Mesenchymal stem cell (in vitro differentiated cells and primary cell): ENCODE measurements at regions not wholly inside any gene's neighbourhood (a gene's known extent, or its start where the extent isn't known, plus 50 kb on each side); places are given as distances from the start of the nearest gene placed in this dataset.

ENCODE experiments used
- DNase-seq: peaks from one replicate; pipeline ENCODE4 v3.0.0-alpha.2; 2013
- H2AFZ ChIP-seq: one replicate; pipeline ENCODE4 v1.6.1; 2013; ENCODE audit warnings: low read depth, mild to moderate bottlenecking, control low read depth, inconsistent platforms, low read length, moderate library complexity
- H2AK5ac ChIP-seq: 2 replicates; pipeline ENCODE4 v1.6.1; 2013; ENCODE audit warnings: low read length, moderate library complexity, mild to moderate bottlenecking, inconsistent platforms; ENCODE audit not compliant: severe bottlenecking
- H2BK120ac ChIP-seq: one replicate; pipeline ENCODE4 v1.6.1; 2013; ENCODE audit warnings: low read depth, mild to moderate bottlenecking, inconsistent platforms, low read length, moderate library complexity
- H2BK12ac ChIP-seq, 2 experiments: one replicate each; pipeline ENCODE4 v1.6.1; 2013; ENCODE audit warnings: inconsistent platforms in 2 of 2, low read length in 2 of 2, mild to moderate bottlenecking in 2 of 2, moderate library complexity in 2 of 2, control low read depth in 1 of 2
- H2BK15ac ChIP-seq: one replicate; pipeline ENCODE4 v1.6.1; 2013; ENCODE audit warnings: mild to moderate bottlenecking, low read depth, inconsistent platforms; ENCODE audit not compliant: poor library complexity, severe bottlenecking
- H2BK5ac ChIP-seq: 2 replicates; pipeline ENCODE4 v1.6.1; 2013; ENCODE audit warnings: low read depth, mild to moderate bottlenecking, low read length, control low read depth, inconsistent platforms; ENCODE audit not compliant: poor library complexity, severe bottlenecking
- H3K14ac ChIP-seq, 2 experiments: one replicate each; pipeline ENCODE4 v1.6.1; 2013; ENCODE audit warnings: inconsistent platforms in 2 of 2, low read length in 2 of 2, control low read depth in 1 of 2, mild to moderate bottlenecking in 1 of 2, moderate library complexity in 1 of 2
- H3K18ac ChIP-seq, 2 experiments: one replicate each; pipeline ENCODE4 v1.6.1; 2013; ENCODE audit warnings: inconsistent platforms in 2 of 2, low read length in 2 of 2, control low read depth in 1 of 2, low read depth in 1 of 2, mild to moderate bottlenecking in 1 of 2
- H3K23ac ChIP-seq, 2 experiments: one replicate each; pipeline ENCODE4 v1.6.1; 2013; ENCODE audit warnings: inconsistent platforms in 2 of 2, low read length in 2 of 2, mild to moderate bottlenecking in 2 of 2, moderate library complexity in 2 of 2, control low read depth in 1 of 2
- H3K27ac ChIP-seq: 2 replicates; pipeline ENCODE4 v1.5.1; 2013; ENCODE audit warnings: mild to moderate bottlenecking, moderate library complexity, low read length, control low read depth, inconsistent platforms; ENCODE audit not compliant: poor library complexity, severe bottlenecking
- H3K27me3 ChIP-seq, 2 experiments: 2 replicates each; pipeline versions ENCODE4 v1.6.1 to v1.7.0; 2013; ENCODE audit warnings: low read length in 2 of 2, mild to moderate bottlenecking in 2 of 2, moderate library complexity in 2 of 2, control low read depth in 1 of 2, inconsistent platforms in 1 of 2; ENCODE audit not compliant: control insufficient read depth in 1 of 2, insufficient read depth in 1 of 2
- H3K36me3 ChIP-seq, 2 experiments: 2 replicates each; pipeline versions ENCODE4 v1.6.1 to v1.7.0; 2013; ENCODE audit warnings: low read length in 2 of 2, control low read depth in 1 of 2, inconsistent platforms in 1 of 2, low read depth in 1 of 2, mild to moderate bottlenecking in 1 of 2; ENCODE audit not compliant: insufficient read depth in 2 of 2, control insufficient read depth in 1 of 2
- H3K4ac ChIP-seq, 2 experiments: one replicate each; pipeline ENCODE4 v1.6.1; 2013; ENCODE audit warnings: inconsistent platforms in 2 of 2, low read length in 2 of 2, mild to moderate bottlenecking in 2 of 2, moderate library complexity in 2 of 2, control low read depth in 1 of 2, low read depth in 1 of 2
- H3K4me1 ChIP-seq: 2 replicates; pipeline ENCODE4 v1.6.1; 2013; ENCODE audit warnings: low read depth, low read length, control low read depth; ENCODE audit not compliant: control insufficient read depth, insufficient read depth
- H3K4me2 ChIP-seq: 2 replicates; pipeline ENCODE4 v1.6.1; 2013; ENCODE audit warnings: low read length, mild to moderate bottlenecking, inconsistent platforms; ENCODE audit not compliant: poor library complexity, severe bottlenecking
- H3K4me3 ChIP-seq, 2 experiments: 2 replicates each; pipeline versions ENCODE4 v1.5.1 to v1.7.0; 2013; ENCODE audit warnings: low read length in 2 of 2, mild to moderate bottlenecking in 2 of 2, control low read depth in 1 of 2, low read depth in 1 of 2; ENCODE audit not compliant: insufficient read depth in 1 of 2
- H3K79me1 ChIP-seq: replicated peaks from 2 replicates; pipeline ENCODE4 v1.6.1; 2013; ENCODE audit warnings: mild to moderate bottlenecking, control low read depth, low read length, inconsistent platforms; ENCODE audit not compliant: poor library complexity, severe bottlenecking
- H3K9ac ChIP-seq: 2 replicates; pipeline ENCODE4 v1.7.0; 2013; ENCODE audit warnings: mild to moderate bottlenecking, low read length, moderate library complexity
- H3K9me3 ChIP-seq: 2 replicates; pipeline ENCODE4 v1.7.0; 2013; ENCODE audit warnings: mild to moderate bottlenecking, low read length; ENCODE audit not compliant: control insufficient read depth
- H4K8ac ChIP-seq: one replicate; pipeline ENCODE4 v1.6.1; 2013; ENCODE audit warnings: inconsistent platforms, mild to moderate bottlenecking, low read length, moderate library complexity
- H4K91ac ChIP-seq: one replicate; pipeline ENCODE4 v1.6.1; 2013; ENCODE audit warnings: mild to moderate bottlenecking, low read length, inconsistent platforms
- WGBS: methylation state at CpG from one replicate; pipeline ENCODE4 v1.1.7; 2013; ENCODE audit warnings: mixed read lengths; 5-methylcytosine and 5-hydroxymethylcytosine counted together

GRCh38 chr22:47902646-47903180, 1140.3 kb downstream of the TBC1D22A start:
- no peak overlapping the region for H2AFZ ChIP-seq
- no peaks in the 10 kb centered on the region for H3K36me3 ChIP-seq
- no peak overlapping the region for H2BK15ac ChIP-seq
- no peak overlapping the region for H2BK120ac ChIP-seq
- no peak overlapping the region for H2BK5ac ChIP-seq
- H2AK5ac ChIP-seq = no peak overlapping the region
- H3K14ac ChIP-seq = no peak overlapping the region
- no peaks in the 10 kb centered on the region for H3K27me3 ChIP-seq
- H3K9ac ChIP-seq = no peak overlapping the region
- H3K4me2 ChIP-seq = no peak overlapping the region
- no peak overlapping the region for H4K91ac ChIP-seq
- H3K4me3 ChIP-seq = no peak overlapping the region
- DNase-seq = no peak
- no peak overlapping the region for H2BK12ac ChIP-seq
- no peak overlapping the region for H3K4ac ChIP-seq
- 82% methylated on average over 9 of the region's 9 CpGs for WGBS
- no peak overlapping the region for H3K23ac ChIP-seq
- no peaks in the 10 kb centered on the region for H3K79me1 ChIP-seq
- no peak overlapping the region for H4K8ac ChIP-seq
- H3K18ac ChIP-seq = no peak overlapping the region
- H3K4me1 ChIP-seq = no peaks in the 10 kb centered on the region
- no peak overlapping the region for H3K27ac ChIP-seq
- H3K9me3 ChIP-seq = peaks cover 13% of the 10 kb centered on the region

DNA sequence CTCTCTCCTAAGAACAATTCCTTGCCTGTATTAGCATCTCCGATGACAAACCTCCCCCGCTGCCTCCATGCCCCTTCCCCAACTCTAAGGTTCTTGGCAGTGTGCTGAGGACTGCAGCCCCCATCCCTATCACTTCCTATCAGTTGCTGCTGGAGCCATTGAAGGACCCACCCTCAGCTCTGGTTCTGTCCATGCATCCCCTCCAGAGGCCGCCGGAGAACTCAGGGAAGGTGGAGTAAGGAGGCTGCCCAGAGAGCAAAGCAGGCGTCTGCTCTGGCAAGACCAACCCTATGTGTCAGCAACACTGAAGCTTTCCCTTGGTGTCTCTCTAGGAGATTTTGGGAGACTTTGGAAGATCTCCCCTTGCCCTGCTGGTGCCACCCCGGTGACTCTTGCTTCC, 1139.5 kb downstream of the TBC1D22A start:
- no peaks in the 10 kb centered on the region for H3K79me1 ChIP-seq
- H4K8ac ChIP-seq = no peak overlapping the region
- no peak overlapping the region for H2BK15ac ChIP-seq
- H4K91ac ChIP-seq = no peak overlapping the region
- H3K9me3 ChIP-seq = peaks cover 13% of the 10 kb centered on the region
- no peak for DNase-seq
- H3K9ac ChIP-seq = no peak overlapping the region
- no peak overlapping the region for H3K14ac ChIP-seq
- no peak overlapping the region for H3K4me2 ChIP-seq
- H3K27me3 ChIP-seq = no peaks in the 10 kb centered on the region
- no peak overlapping the region for H2BK5ac ChIP-seq
- H3K4ac ChIP-seq = no peak overlapping the region
- H3K18ac ChIP-seq = no peak overlapping the region
- no peak overlapping the region for H3K27ac ChIP-seq
- H2AFZ ChIP-seq = no peak overlapping the region
- H2BK12ac ChIP-seq = no peak overlapping the region
- 94% methylated on average over 5 of the region's 6 CpGs for WGBS
- no peak overlapping the region for H3K23ac ChIP-seq
- no peak overlapping the region for H3K4me3 ChIP-seq
- no peaks in the 10 kb centered on the region for H3K4me1 ChIP-seq
- H2AK5ac ChIP-seq = no peak overlapping the region
- no peak overlapping the region for H2BK120ac ChIP-seq
- no peaks in the 10 kb centered on the region for H3K36me3 ChIP-seq

GRCh38 chr22:47899894-47900293, 1137.4 kb downstream of the TBC1D22A start:
- H3K79me1 ChIP-seq = no peaks in the 10 kb centered on the region
- H2BK15ac ChIP-seq = no peak overlapping the region
- 65% methylated on average over 8 of the region's 8 CpGs for WGBS
- no peaks in the 10 kb centered on the region for H3K36me3 ChIP-seq
- no peaks in the 10 kb centered on the region for H3K27me3 ChIP-seq
- H3K4me1 ChIP-seq = no peaks in the 10 kb centered on the region
- no peak overlapping the region for H4K8ac ChIP-seq
- H3K9me3 ChIP-seq = peaks cover 15% of the 10 kb centered on the region
- H2BK120ac ChIP-seq = no peak overlapping the region
- H4K91ac ChIP-seq = no peak overlapping the region
- no peak overlapping the region for H3K4ac ChIP-seq
- no peak overlapping the region for H3K14ac ChIP-seq
- H2BK12ac ChIP-seq = no peak overlapping the region
- no peak overlapping the region for H2AK5ac ChIP-seq
- DNase-seq = no peak
- no peak overlapping the region for H2AFZ ChIP-seq
- H3K18ac ChIP-seq = no peak overlapping the region
- no peak overlapping the region for H3K27ac ChIP-seq
- no peak overlapping the region for H3K4me3 ChIP-seq
- no peak overlapping the region for H3K9ac ChIP-seq
- H3K23ac ChIP-seq = no peak overlapping the region
- H2BK5ac ChIP-seq = no peak overlapping the region
- no peak overlapping the region for H3K4me2 ChIP-seq

- Histone ChIP-seq H3K14ac (no peak overlapping the region), H3K9me3 (peaks cover 12% of the 10 kb centered on the region), H3K4me2 (no peak overlapping the region), H3K9ac (no peak overlapping the region), H2BK5ac (no peak overlapping the region), H3K27me3 (no peaks in the 10 kb centered on the region), H2AK5ac (no peak overlapping the region), H3K27ac (no peak overlapping the region), H2BK15ac (no peak overlapping the region), H2BK120ac (no peak overlapping the region), H4K8ac (no peak overlapping the region), H4K91ac (no peak overlapping the region), H2AFZ (no peak overlapping the region), H3K4ac (no peak overlapping the region), H3K4me1 (no peaks in the 10 kb centered on the region), H3K79me1 (no peaks in the 10 kb centered on the region), H3K4me3 (no peak overlapping the region), H3K36me3 (no peaks in the 10 kb centered on the region), H3K23ac (no peak overlapping the region), H2BK12ac (no peak overlapping the region), H3K18ac (no peak overlapping the region)
- no peak for DNase-seq
- 88% methylated on average over 2 of the region's 3 CpGs for WGBS
These were observed 1136.5 kb downstream of the TBC1D22A start for GRCh38 chr22:47898946-47899345.
